IMR-90 (cell line): ENCODE measurements at regions not wholly inside any gene's neighbourhood (a gene's known extent, or its start where the extent isn't known, plus 50 kb on each side); places are given as distances from the start of the nearest gene placed in this dataset.

Source experiments
- ATAC-seq: fragments of 200-7000 bp; cut with Tn5 transposase; 2 replicates; pipeline ENCODE4 v1.9.1; 2020; ENCODE audit warnings: low read depth, mild to moderate bottlenecking, moderate library complexity
- BruUV-seq: library from RNA; stranded (reverse); fragments of 400-500 nt; replicated peaks from 2 replicates; lab custom pipeline; 2021; lab: Mats Ljungman, UMichigan
- CTCF ChIA-PET: fragments of 300-600 bp; formaldehyde crosslinking; extraction: SDS; loops from one replicate; lab custom pipeline; 2021; ENCODE audit warnings: antibody characterized with exemption; lab: Yijun Ruan, JAX
- POLR2A ChIA-PET: fragments of 300-600 bp; sonication (Branson Sonifier 250); formaldehyde crosslinking; loops from one replicate; lab custom pipeline; 2022; ENCODE audit warnings: antibody characterized with exemption; ENCODE audit not compliant: unreplicated experiment; lab: Charles Lee
- DNase-seq: peaks from one replicate; pipeline ENCODE4 v3.0.0; 2013
- H2AFZ ChIP-seq: replicated peaks from 2 replicates; pipeline ENCODE3; 2013; ENCODE audit warnings: low read length, mild to moderate bottlenecking; ENCODE audit not compliant: poor library complexity
- H2AK5ac ChIP-seq: 2 replicates; pipeline ENCODE4 v1.6.1; 2013; ENCODE audit warnings: low read depth, low read length, inconsistent platforms
- H2AK9ac ChIP-seq: replicated peaks from 2 replicates; pipeline ENCODE3; 2013; ENCODE audit warnings: mild to moderate bottlenecking, low read depth, low read length, moderate library complexity; ENCODE audit not compliant: poor library complexity
- H2BK120ac ChIP-seq: 2 replicates; pipeline ENCODE4 v1.6.1; 2013; ENCODE audit warnings: low read depth, low read length, inconsistent platforms
- H2BK15ac ChIP-seq: 3 replicates; pipeline ENCODE4 v1.6.1; 2013; ENCODE audit warnings: low read depth, low read length, inconsistent platforms
- H2BK20ac ChIP-seq: 2 replicates; pipeline ENCODE4 v1.6.1; 2013; ENCODE audit warnings: low read depth, mild to moderate bottlenecking, inconsistent platforms, low read length, moderate library complexity
- H2BK5ac ChIP-seq: 2 replicates; pipeline ENCODE4 v1.6.1; 2013; ENCODE audit warnings: mild to moderate bottlenecking, low read depth, low read length, inconsistent platforms; ENCODE audit not compliant: poor library complexity, severe bottlenecking
- H3K14ac ChIP-seq: replicated peaks from 2 replicates; pipeline ENCODE4 v1.6.1; 2013; ENCODE audit warnings: low read depth, low read length, inconsistent platforms
- H3K18ac ChIP-seq: 2 replicates; pipeline ENCODE4 v1.6.1; 2013; ENCODE audit warnings: low read depth, low read length, control low read depth
- H3K23ac ChIP-seq: 2 replicates; pipeline ENCODE4 v1.6.1; 2013; ENCODE audit warnings: low read depth, low read length, inconsistent platforms
- H3K27ac ChIP-seq: 2 replicates; pipeline ENCODE4 v1.5.1; 2013; ENCODE audit warnings: mild to moderate bottlenecking, control low read depth, low read length; ENCODE audit not compliant: insufficient read depth
- H3K27me3 ChIP-seq: 2 replicates; pipeline ENCODE4 v1.6.1; 2013; ENCODE audit warnings: low read length; ENCODE audit not compliant: control insufficient read depth, insufficient read depth
- H3K36me3 ChIP-seq: 2 replicates; pipeline ENCODE4 v1.6.1; 2013; ENCODE audit warnings: low read length, mixed read lengths; ENCODE audit not compliant: control insufficient read depth, insufficient read depth
- H3K4ac ChIP-seq: 2 replicates; pipeline ENCODE4 v1.6.1; 2013; ENCODE audit warnings: low read depth, low read length, inconsistent platforms
- H3K4me1 ChIP-seq: 2 replicates; pipeline ENCODE4 v1.6.1; 2013; ENCODE audit warnings: low read length, mixed read lengths; ENCODE audit not compliant: control insufficient read depth, insufficient read depth
- H3K4me2 ChIP-seq: 2 replicates; pipeline ENCODE4 v1.6.1; 2013; ENCODE audit warnings: low read depth, mild to moderate bottlenecking, control low read depth, low read length, moderate library complexity
- H3K4me3 ChIP-seq: 2 replicates; pipeline ENCODE4 v1.5.1; 2013; ENCODE audit warnings: low read depth, mild to moderate bottlenecking, control low read depth, low read length, moderate library complexity; ENCODE audit not compliant: insufficient read depth
- H3K56ac ChIP-seq: 2 replicates; pipeline ENCODE4 v1.6.1; 2013; ENCODE audit warnings: low read length, inconsistent platforms; ENCODE audit not compliant: insufficient read depth; ENCODE audit errors: extremely low read depth
- H3K79me1 ChIP-seq, 2 experiments: 2 replicates each; pipeline ENCODE4 v1.6.1; 2013; ENCODE audit warnings: low read length in 2 of 2, inconsistent platforms in 1 of 2, low read depth in 1 of 2
- H3K9ac ChIP-seq: 2 replicates; pipeline ENCODE4 v1.6.1; 2013; ENCODE audit warnings: low read depth, low read length, control low read depth
- H3K9me1 ChIP-seq: 2 replicates; pipeline ENCODE4 v1.6.1; 2013; ENCODE audit warnings: low read length, inconsistent platforms; ENCODE audit not compliant: insufficient read depth
- H3K9me3 ChIP-seq: 2 replicates; pipeline ENCODE4 v1.6.1; 2013; ENCODE audit warnings: low read length; ENCODE audit not compliant: control insufficient read depth, insufficient read depth
- H4K20me1 ChIP-seq: 2 replicates; pipeline ENCODE4 v1.6.1; 2013; ENCODE audit warnings: low read length, inconsistent platforms; ENCODE audit not compliant: insufficient read depth
- H4K5ac ChIP-seq: 2 replicates; pipeline ENCODE4 v1.6.1; 2013; ENCODE audit warnings: mild to moderate bottlenecking, low read depth, low read length, control low read depth
- H4K8ac ChIP-seq, 2 experiments: 2 replicates each; pipeline ENCODE4 v1.6.1; 2013; ENCODE audit warnings: low read depth in 2 of 2, low read length in 2 of 2, control low read depth in 1 of 2, inconsistent platforms in 1 of 2
- H4K91ac ChIP-seq: 2 replicates; pipeline ENCODE4 v1.6.1; 2013; ENCODE audit warnings: low read depth, low read length, inconsistent platforms; ENCODE audit not compliant: insufficient read depth
- MAFK ChIP-seq: IDR thresholded peaks from 2 replicates; pipeline ENCODE4 v1.6.1; 2012; ENCODE audit warnings: low read depth, low read length, improper control_type of control experiment
- NFE2L2 ChIP-seq: fragments of 150-350 bp; IDR thresholded peaks from 2 replicates; pipeline ENCODE4 v1.6.1; 2016; ENCODE audit warnings: low read depth, mild to moderate bottlenecking, low read length
- WGBS, 2 experiments: methylation state at CpG; one replicate each; pipeline versions ENCODE4 v1.1.5 to v1.1.7; 2013; ENCODE audit warnings: missing lambda C conversion rate in 2 of 2; ENCODE audit not compliant: insufficient read length in 1 of 2; ENCODE audit errors: extremely low coverage in 2 of 2; 5-methylcytosine and 5-hydroxymethylcytosine counted together
- dilution Hi-C: fragments of 300-500 bp; cut with HindIII; formaldehyde crosslinking; loops from one replicate; pipeline ENCODE4 v1.14.3; 2018; ENCODE audit warnings: low sequenced_read_pairs; ENCODE audit not compliant: unreplicated experiment
- in situ Hi-C: fragments of 300-500 bp; cut with MboI; formaldehyde crosslinking; loops from 3 replicates; pipeline ENCODE4 v1.14.3; 2019; ENCODE audit warnings: low sequenced_read_pairs, inconsistent platforms, mixed read lengths
- intact Hi-C: fragments of 100-400 bp; cut with micrococcal nuclease; formaldehyde crosslinking; loops from 2 replicates; pipeline ENCODE4 v1.10.0; 2022

DNA sequence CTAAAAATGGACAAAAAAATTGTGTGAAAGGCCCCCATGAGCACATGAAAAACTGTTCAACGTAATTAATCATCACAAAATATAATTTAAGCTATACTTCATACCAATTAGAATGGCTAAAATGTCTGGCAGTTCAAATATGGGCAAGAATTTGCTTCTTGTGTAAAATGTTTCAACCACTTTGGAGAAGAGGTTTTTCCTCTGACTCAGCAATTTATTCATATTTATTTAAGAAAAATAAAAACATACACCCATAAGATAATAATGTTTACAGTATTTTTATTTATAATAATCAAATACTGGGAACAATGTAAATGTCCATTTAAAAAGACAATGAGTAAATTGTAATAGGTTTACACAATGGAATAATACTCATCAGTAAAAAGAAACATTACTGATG, 395.1 kb upstream of the KHDRBS2 start:
- no peaks in the 10 kb centered on the region for H4K20me1 ChIP-seq
- no peak overlapping the region for H2AFZ ChIP-seq
- H3K4me2 ChIP-seq: no peak overlapping the region
- BruUV-seq: no TSS peak
- H3K27me3 ChIP-seq: no peaks in the 10 kb centered on the region
- H2BK5ac ChIP-seq: no peak overlapping the region
- POLR2A ChIA-PET: no interaction called here
- no peak overlapping the region for H3K4ac ChIP-seq
- H3K27ac ChIP-seq: no peak overlapping the region
- no peaks in the 10 kb centered on the region for H3K9me1 ChIP-seq
- no peak overlapping the region for H3K4me3 ChIP-seq
- H2AK9ac ChIP-seq: no peak overlapping the region
- no peak overlapping the region for H3K23ac ChIP-seq
- no peak overlapping the region for H4K8ac ChIP-seq
- DNase-seq: no peak
- H3K18ac ChIP-seq: no peak overlapping the region
- no peak overlapping the region for H4K91ac ChIP-seq
- dilution Hi-C loops (no loop called here), intact Hi-C loops (no loop called here), in situ Hi-C loops (no loop called here)
- H3K9ac ChIP-seq: no peak overlapping the region
- no peaks in the 10 kb centered on the region for H3K4me1 ChIP-seq
- peaks cover 4% of the 10 kb centered on the region; the same call in 1 of the 2 replicates for H3K9me3 ChIP-seq
- no peak overlapping the region for H2BK15ac ChIP-seq
- H2BK20ac ChIP-seq: no peak overlapping the region
- no peak overlapping the region for H2AK5ac ChIP-seq
- no peak for ATAC-seq
- H4K5ac ChIP-seq: no peak overlapping the region
- H3K14ac ChIP-seq: no peak overlapping the region
- no peaks in the 10 kb centered on the region for H3K79me1 ChIP-seq
- TF ChIP-seq NFE2L2 (no peak), MAFK (peak; percentile 77)
- CTCF ChIA-PET: no interaction called here
- no peak overlapping the region for H3K56ac ChIP-seq
- no peaks in the 10 kb centered on the region for H3K36me3 ChIP-seq
- no CpG with 5 or more reads among the region's 1 CpG for WGBS, 2 experiments
- no peak overlapping the region for H2BK120ac ChIP-seq
